GM18511 (cell line): ENCODE measurements at regions not wholly inside any gene's neighbourhood (a gene's known extent, or its start where the extent isn't known, plus 50 kb on each side); places are given as distances from the start of the nearest gene placed in this dataset.
"Not testable (repeated sequence)": the region's sequence is repeated elsewhere in the genome, so short reads cannot be mapped to it uniquely, and the experiment has no call there.

Experiments
- ATAC-seq: cut with Tn5 transposase; IDR thresholded peaks from one replicate; pipeline ENCODE4 v1.9.1; 2021; ENCODE audit warnings: mild to moderate bottlenecking, moderate library complexity; ENCODE audit not compliant: unreplicated experiment

- ATAC-seq, result no peak
These were observed 70.8 kb upstream of the CASZ1 start for GRCh38 chr1:10867138-10867721.

GRCh38 chr1:10867914-10868598 lies 71.6 kb upstream of the CASZ1 start:
- ATAC-seq, result no peak

- ATAC-seq, result no peak
These were observed 72.1 kb upstream of the CASZ1 start for GRCh38 chr1:10868599-10868965.

GRCh38 chr1:10869933-10870332 lies 73.5 kb upstream of the CASZ1 start:
- no peak for ATAC-seq

- no peak for ATAC-seq
These were observed 74.1 kb upstream of the CASZ1 start for GRCh38 chr1:10870493-10871096.

GRCh38 chr1:10873189-10873588 lies 76.7 kb upstream of the CASZ1 start:
- no peak for ATAC-seq

GRCh38 chr1:10874351-10874750 lies 77.9 kb upstream of the CASZ1 start:
- no peak for ATAC-seq

- no peak for ATAC-seq
These were observed 81.4 kb upstream of the CASZ1 start for GRCh38 chr1:10877894-10878293.

GRCh38 chr1:10878469-10878868 lies 82.0 kb upstream of the CASZ1 start:
- ATAC-seq, result no peak

GRCh38 chr1:10880063-10880462 lies 83.6 kb upstream of the CASZ1 start:
- ATAC-seq, result no peak

GRCh38 chr1:10881046-10881445 lies 84.6 kb upstream of the CASZ1 start:
- ATAC-seq, result no peak

- ATAC-seq, result no peak
These were observed 85.6 kb upstream of the CASZ1 start for GRCh38 chr1:10882069-10882468.

- ATAC-seq, result not testable (repeated sequence)
These were observed 90.6 kb upstream of the CASZ1 start for GRCh38 chr1:10887032-10887431.

GRCh38 chr1:10888291-10888690 lies 91.8 kb upstream of the CASZ1 start:
- no peak for ATAC-seq

GRCh38 chr1:10888791-10889649 lies 92.6 kb upstream of the CASZ1 start:
- no peak for ATAC-seq

- no peak for ATAC-seq
These were observed 93.4 kb upstream of the CASZ1 start for GRCh38 chr1:10889650-10890353.

GRCh38 chr1:10890491-10891071 lies 94.1 kb upstream of the CASZ1 start:
- ATAC-seq, result no peak

- ATAC-seq, result no peak
These were observed 94.6 kb upstream of the CASZ1 start for GRCh38 chr1:10891091-10891490.

- ATAC-seq, result no peak
These were observed 96.0 kb upstream of the CASZ1 start for GRCh38 chr1:10892138-10893065.

- no peak for ATAC-seq
These were observed 99.2 kb upstream of the CASZ1 start for GRCh38 chr1:10895621-10896020.
